GM03348 (cell line): ENCODE measurements at regions not wholly inside any gene's neighbourhood (a gene's known extent, or its start where the extent isn't known, plus 50 kb on each side); places are given as distances from the start of the nearest gene placed in this dataset.
"Not testable (repeated sequence)": the region's sequence is repeated elsewhere in the genome, so short reads cannot be mapped to it uniquely, and the experiment has no call there.

ENCODE experiments used
- DNase-seq: peaks from one replicate; pipeline ENCODE4 v3.0.0; 2012; ENCODE audit warnings: low spot score

- DNase-seq: no peak
These were observed 628.0 kb downstream of the TMEM114 start for GRCh38 chr16:7962091-7962879.

DNA sequence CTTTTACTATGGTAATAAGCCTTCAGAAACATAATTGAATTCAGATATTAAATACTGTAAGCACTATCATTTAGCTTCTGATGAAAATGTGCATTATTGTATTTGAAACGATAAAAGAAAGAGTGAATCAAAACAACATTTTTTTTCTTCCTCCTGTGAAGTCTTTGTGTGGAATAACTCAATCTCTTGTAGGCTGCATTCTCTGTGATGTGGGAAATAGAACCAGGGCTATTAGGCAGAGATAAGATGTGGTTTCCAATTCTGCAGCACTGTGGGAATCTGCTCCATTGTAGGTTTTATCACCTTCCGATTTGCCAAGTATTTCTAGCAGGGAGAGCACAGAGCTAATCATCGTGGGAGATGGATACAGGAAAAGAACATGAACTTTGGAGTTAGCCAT is 624.5 kb downstream of the RBFOX1 start:
- no peak for DNase-seq

DNA sequence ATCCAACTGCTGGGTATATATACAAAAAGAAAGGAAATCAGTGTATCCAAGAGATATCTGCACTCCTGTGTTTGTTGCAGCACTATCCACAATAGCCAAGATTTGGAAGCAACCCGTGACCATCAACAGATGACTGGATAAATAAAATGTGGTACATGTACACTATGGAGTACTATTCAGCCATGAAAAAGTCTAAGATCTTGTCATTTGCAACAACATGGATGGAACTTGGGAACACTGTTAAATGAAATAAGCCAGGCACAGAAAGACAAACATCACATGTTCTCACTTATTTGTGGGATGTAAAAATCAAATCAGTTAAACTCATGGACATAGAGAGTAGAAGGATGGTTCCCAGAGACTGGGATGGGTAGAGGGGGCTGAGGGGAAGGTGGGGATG is 620.7 kb downstream of the RBFOX1 start:
- DNase-seq: no peak

DNA sequence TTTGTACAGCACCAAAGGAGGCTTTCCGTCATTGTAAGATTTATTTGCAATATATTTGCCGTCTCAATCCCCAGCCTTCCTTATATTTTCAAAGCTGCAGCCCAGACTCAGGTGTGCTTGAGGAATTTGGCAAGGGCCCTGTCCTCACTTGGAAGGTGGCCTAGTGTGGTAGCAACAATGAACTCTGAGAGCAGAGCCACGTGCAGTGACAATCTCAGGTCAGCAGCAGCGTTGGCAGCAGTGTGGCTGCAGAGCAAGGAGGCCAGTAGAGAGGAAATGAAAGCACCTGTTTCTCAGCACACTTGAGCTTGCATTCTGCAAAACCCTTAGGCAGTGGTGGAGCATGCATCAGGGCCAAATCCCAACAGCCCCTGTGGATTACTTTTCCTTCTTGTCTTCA is 613.5 kb downstream of the RBFOX1 start:
- DNase-seq: no peak

DNA sequence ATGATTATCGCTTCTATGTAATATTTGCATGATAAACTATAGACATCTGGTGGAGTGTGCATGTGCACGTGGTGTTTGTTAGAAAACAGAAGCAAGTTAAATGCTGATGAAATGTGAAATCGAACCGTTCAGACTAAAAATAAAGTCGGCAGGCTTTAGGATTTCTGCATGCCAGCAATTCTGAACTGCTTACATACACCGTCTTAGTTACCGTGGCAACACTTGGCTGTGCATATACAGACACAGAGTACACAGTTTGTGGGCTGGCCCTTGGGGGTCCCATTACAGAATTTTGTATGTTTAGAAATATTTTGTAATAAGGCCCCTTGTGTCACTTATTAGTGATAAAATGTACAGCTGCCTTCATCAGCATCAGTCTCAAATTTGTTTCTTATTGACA is 605.5 kb downstream of the RBFOX1 start:
- DNase-seq: no peak

DNA sequence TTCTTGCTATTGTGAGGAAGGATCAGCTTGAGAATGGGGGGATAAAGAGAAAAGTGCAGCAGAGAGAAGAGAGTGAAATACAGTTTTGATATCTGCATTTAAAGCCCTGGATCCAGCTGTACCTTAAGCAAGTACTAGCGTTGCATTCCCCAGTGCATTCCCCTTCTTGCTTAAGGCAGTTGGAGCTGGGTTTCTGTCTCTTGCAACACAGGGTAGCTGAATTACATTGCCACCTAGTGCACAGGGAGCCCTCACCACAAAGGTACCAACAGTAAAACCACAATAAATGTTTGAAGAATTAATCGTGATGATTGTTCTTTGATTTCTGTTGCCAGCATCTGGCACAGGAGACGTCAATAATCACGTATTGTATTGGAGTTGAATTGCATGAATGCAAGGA is 588.7 kb downstream of the RBFOX1 start:
- no peak for DNase-seq

DNA sequence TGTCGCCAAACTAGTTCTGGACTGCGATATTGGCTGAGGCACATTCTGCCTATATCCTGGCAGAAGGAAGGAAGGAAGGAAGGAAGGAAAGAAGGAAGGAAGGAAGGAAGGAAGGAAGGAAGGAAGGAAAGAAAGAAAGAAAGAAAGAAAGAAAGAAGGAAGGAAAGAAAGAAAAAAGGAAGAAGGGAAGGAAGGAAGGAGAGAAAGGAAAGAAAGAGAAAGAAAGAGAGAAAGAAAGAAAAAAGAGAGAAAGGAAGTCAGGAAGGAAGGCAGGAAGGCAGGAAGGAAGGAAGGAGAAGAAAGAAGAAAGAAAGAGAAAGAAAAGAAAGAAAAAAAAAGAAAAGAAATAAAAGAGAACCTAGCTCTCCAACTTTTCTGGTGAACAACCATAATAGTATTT is 587.1 kb downstream of the RBFOX1 start:
- no peak for DNase-seq

- no peak for DNase-seq
These were observed 582.1 kb downstream of the RBFOX1 start for GRCh38 chr16:7914748-7915147.

- DNase-seq: no peak
These were observed 579.5 kb downstream of the RBFOX1 start for GRCh38 chr16:7912132-7912531.

GRCh38 chr16:7910116-7910515 is 577.5 kb downstream of the RBFOX1 start:
- DNase-seq: no peak

DNA sequence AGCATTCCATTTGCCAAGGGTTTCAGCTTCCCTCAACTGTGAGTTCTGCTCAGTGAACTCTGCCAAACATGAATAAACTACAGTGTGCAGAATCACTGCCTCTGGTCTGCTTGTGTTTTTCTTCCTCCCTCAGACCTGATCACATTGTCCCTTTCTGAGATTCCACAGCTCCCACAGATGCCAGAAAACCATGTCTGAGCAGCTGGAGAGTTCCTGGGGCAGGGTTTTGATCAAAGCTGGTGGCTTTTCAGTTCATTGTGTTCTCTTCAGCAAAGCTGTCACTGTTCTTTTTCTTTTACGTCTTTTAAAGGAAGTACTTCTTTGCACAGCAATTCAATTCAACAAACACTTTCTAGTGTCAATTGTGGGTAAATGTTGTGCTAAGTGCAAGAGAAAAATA is 555.8 kb downstream of the RBFOX1 start:
- no peak for DNase-seq

- no peak for DNase-seq
These were observed 554.7 kb downstream of the RBFOX1 start for GRCh38 chr16:7887316-7887715.

DNA sequence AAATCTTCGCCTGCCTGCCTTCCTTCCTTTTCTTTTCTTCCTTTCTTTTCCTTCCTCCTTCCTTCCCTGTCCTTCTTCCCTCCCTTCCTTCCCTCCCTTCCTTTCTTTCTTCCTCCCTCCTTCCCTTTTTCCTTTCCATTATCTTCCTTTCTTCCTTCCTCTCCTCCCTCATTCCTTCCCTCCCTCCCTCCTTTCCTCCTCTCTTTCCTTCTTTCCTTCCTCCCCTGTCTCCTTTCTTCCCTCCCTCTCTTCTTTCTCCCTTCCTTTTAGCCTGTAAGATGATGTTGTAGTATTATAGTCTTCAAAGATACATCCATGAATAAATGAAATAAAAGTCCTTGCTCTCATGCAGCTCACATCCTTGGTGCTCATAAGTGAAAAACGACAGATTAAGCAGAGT is 539.3 kb downstream of the RBFOX1 start:
- no peak for DNase-seq

DNA sequence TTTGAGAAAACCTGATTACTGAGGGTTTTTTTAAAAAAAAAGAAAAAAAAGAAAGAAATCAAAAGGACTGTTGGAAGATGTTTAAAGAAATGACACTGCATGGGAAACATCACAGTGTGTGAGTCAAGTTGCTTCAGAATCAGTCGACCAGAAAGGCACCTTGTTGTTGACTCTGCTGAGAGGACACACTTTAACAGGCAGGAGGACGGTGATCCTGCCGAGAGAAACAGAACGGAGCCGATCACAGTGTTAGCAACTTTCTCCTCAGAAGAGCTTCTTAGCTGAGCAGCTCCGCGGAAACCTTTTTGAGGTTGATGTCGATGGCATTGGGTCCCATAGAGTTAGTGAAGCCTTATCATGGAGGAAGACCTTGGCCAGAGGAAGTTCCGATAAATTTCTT is 538.7 kb downstream of the RBFOX1 start:
- DNase-seq: no peak

GRCh38 chr16:7867831-7868230 is 535.2 kb downstream of the RBFOX1 start:
- DNase-seq: no peak

GRCh38 chr16:7866144-7866543 is 533.5 kb downstream of the RBFOX1 start:
- DNase-seq: no peak

GRCh38 chr16:7865393-7865792 is 532.7 kb downstream of the RBFOX1 start:
- not testable (repeated sequence) for DNase-seq

- DNase-seq: no peak
These were observed 529.4 kb downstream of the RBFOX1 start for GRCh38 chr16:7861891-7862582.

DNA sequence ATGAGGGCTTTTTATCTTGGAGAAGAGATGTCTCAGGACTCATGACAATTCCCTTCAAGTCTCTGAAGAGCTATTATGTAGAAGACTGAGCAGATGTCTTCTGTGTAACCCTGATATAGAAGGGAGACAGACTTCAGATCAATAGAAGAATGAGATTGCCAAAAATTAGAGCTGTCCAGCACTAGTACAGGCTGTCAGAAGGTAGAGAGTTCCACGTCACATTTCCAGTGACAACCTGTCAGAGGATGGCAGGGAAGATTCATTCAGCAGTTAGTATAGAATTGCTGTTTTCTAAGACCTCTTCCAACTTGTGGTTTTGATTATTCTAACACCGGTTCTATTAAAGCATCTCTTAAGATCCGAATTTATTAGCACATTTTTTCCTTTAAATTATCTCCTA is 520.6 kb downstream of the RBFOX1 start:
- no peak for DNase-seq

DNA sequence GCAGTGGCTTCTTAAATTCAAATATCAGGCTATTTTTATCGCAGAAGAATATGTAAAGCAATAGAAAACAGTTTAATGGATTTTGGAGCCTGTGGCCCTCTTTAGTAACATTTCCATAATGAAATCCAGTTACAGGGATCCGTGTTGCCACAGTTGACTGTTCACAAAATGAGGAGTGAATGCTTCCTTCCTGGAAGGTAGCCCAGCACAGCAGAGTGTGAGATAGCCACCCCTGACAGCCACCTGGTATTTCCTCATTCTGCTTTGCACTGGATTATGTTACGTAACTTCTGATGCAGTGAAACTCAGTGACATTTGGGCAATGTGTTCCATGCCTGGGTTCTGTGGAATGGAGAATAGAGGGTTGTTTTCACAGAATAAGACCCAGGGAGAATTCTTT is 517.2 kb downstream of the RBFOX1 start:
- DNase-seq: no peak

DNA sequence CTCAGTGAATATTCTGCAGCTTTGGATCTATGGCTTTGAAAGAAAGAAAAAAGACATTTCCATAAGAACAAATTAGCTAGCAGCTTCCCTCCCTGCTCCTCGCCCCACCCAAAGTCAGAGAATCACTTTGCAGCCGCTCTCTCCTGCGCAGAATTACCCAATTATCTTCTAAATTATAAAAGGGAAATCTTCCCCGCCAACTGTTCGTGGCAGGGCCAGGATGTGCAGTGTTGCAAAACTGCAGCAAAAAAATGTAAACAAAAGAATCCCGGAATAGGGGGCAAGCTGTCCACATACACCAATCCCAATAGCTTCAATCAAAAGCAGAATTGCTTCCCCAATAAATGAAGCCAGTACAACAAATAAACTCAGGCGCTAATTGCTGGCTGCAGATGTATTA is 510.6 kb downstream of the RBFOX1 start:
- DNase-seq: no peak

DNA sequence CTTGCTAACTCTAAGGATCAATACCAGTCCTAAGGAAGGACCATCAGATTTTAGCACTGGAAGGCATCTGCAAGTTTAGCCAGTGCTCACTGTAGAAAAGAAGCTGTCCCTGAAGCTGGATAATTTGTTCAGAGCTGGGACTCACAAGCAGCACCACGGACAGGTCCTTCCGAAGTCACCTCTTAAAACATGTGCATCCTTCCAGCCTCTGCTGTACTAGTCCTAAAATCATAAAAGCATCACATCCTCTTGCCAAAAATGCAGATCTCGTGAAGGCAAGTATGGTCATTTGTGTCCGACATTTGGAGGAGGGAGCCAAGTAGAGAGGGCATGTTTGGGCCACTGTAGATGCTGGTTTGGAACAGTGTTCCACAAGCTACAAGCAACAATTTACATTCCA is 506.9 kb downstream of the RBFOX1 start:
- DNase-seq: no peak

GRCh38 chr16:7834771-7835431 is 502.3 kb downstream of the RBFOX1 start:
- DNase-seq: no peak
